Stimulated activated CD8-positive, alpha-beta memory T cell treated with anti-CD3 and anti-CD28 coated beads, Interleukin-4, amount 100 ng/mL, for 4 hours (primary cell): ENCODE measurements at regions not wholly inside any gene's neighbourhood (a gene's known extent, or its start where the extent isn't known, plus 50 kb on each side); places are given as distances from the start of the nearest gene placed in this dataset.

ENCODE experiments used
- DNase-seq, 2 donors: peaks; one replicate each; pipeline ENCODE4 v3.0.0-alpha.2; 2020; ENCODE audit warnings: low read depth in 2 of 2, low spot score in 1 of 2

GRCh38 chr2:239581352-239581901 lies 180.6 kb upstream of the HDAC4 start:
- no peak for DNase-seq

- DNase-seq: no peak
Measured at GRCh38 chr2:239580199-239580527, 179.3 kb upstream of the HDAC4 start.

- no peak for DNase-seq
Measured at GRCh38 chr2:239579524-239580198, 178.8 kb upstream of the HDAC4 start.

GRCh38 chr2:239579081-239579480 lies 178.3 kb upstream of the HDAC4 start:
- DNase-seq: no peak

GRCh38 chr2:239578381-239578780 lies 177.6 kb upstream of the HDAC4 start:
- DNase-seq: no peak

- DNase-seq: no peak
Measured at GRCh38 chr2:239577935-239578334, 177.1 kb upstream of the HDAC4 start.

- DNase-seq: no peak
Measured at GRCh38 chr2:239576784-239577685, 176.2 kb upstream of the HDAC4 start.

- DNase-seq: no peak
Measured at GRCh38 chr2:239575931-239576445, 175.2 kb upstream of the HDAC4 start.

GRCh38 chr2:239574434-239575156 lies 173.8 kb upstream of the HDAC4 start:
- no peak for DNase-seq

GRCh38 chr2:239574054-239574433 lies 173.2 kb upstream of the HDAC4 start:
- no peak for DNase-seq

- no peak for DNase-seq
Measured at GRCh38 chr2:239570971-239571520, 170.2 kb upstream of the HDAC4 start.

- no peak for DNase-seq
Measured at GRCh38 chr2:239570216-239570925, 169.6 kb upstream of the HDAC4 start.

GRCh38 chr2:239569401-239570090 lies 168.7 kb upstream of the HDAC4 start:
- DNase-seq: no peak

- no peak for DNase-seq
Measured at GRCh38 chr2:239568601-239569000, 167.8 kb upstream of the HDAC4 start.

- no peak for DNase-seq
Measured at GRCh38 chr2:239567786-239568185, 167.0 kb upstream of the HDAC4 start.

GRCh38 chr2:239566995-239567568 lies 166.3 kb upstream of the HDAC4 start:
- no peak for DNase-seq

GRCh38 chr2:239566162-239566994 lies 165.6 kb upstream of the HDAC4 start:
- DNase-seq: no peak

GRCh38 chr2:239564587-239564986 lies 163.8 kb upstream of the HDAC4 start:
- no peak for DNase-seq

- no peak for DNase-seq
Measured at GRCh38 chr2:239563561-239563960, 162.7 kb upstream of the HDAC4 start.
